ENCODE measurements at regions not wholly inside any gene's neighbourhood (a gene's known extent, or its start where the extent isn't known, plus 50 kb on each side); places are given as distances from the start of the nearest gene placed in this dataset.
"Not testable (repeated sequence)": the region's sequence is repeated elsewhere in the genome, so short reads cannot be mapped to it uniquely, and the experiment has no call there.

GRCh38 chr5:38680094-38680825 is 123.8 kb upstream of the LIFR start:
- no peak for DNase-seq

- DNase-seq, result no peak
Observed at GRCh38 chr5:38681029-38681706, 124.7 kb upstream of the LIFR start.

GRCh38 chr5:38681966-38682365 is 125.5 kb upstream of the LIFR start:
- DNase-seq, result no peak

GRCh38 chr5:38686658-38687057 is 130.2 kb upstream of the LIFR start:
- no peak for DNase-seq

DNA sequence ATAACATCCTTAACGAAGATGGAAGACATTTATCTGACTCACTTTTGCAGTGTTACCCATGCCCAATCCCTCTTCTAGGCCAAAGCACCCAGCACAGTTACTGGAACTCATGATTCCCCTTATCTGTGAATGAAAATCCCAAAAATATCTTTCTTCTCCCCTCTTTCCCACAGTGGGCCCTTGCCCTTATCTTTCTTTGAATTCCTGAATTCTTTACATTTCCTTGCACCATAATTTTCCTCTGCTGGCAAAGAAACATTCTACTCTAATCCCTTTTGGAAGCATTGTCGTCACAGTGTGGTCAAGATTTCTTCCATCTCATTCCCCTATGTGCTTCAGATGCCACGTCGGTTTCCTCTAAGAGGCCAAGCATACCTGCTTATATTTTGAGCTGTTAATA is 135.9 kb upstream of the LIFR start:
- no peak for DNase-seq

DNA sequence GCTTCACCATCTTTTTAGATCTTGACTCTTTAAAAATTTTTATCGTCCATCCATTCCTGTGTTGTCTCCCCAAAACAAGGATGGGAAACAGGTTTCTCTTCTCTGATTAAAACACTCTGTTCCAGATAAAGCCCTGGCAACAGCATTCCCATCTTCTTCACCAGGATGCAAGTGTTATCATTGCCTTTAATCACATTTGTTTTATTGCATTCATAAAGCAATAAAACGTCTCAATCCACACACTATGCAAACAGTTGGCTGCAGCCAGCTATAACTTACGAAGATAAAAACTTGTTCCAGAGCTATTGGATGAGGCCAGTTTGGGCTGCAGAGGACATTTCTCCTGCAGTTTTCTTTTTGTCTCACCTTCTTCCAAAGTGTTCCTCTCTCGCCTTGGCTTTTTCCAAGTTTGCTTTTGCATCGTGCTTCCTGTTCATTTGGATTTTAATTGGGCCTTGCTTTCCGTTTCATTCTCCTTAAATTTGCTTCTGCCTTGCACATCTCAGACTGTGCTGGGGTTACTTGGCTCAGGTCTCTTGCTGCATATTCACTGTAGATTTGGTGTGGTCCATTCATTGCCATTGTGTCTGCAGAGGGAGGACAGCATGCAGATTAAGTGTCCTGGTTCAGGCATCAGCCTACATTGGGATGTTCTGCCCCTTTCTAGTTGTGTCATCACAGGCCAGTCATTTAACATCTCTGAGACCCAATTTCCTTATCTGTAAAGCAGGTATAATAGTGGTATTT is 136.5 kb upstream of the LIFR start:
- no peak for DNase-seq

DNA sequence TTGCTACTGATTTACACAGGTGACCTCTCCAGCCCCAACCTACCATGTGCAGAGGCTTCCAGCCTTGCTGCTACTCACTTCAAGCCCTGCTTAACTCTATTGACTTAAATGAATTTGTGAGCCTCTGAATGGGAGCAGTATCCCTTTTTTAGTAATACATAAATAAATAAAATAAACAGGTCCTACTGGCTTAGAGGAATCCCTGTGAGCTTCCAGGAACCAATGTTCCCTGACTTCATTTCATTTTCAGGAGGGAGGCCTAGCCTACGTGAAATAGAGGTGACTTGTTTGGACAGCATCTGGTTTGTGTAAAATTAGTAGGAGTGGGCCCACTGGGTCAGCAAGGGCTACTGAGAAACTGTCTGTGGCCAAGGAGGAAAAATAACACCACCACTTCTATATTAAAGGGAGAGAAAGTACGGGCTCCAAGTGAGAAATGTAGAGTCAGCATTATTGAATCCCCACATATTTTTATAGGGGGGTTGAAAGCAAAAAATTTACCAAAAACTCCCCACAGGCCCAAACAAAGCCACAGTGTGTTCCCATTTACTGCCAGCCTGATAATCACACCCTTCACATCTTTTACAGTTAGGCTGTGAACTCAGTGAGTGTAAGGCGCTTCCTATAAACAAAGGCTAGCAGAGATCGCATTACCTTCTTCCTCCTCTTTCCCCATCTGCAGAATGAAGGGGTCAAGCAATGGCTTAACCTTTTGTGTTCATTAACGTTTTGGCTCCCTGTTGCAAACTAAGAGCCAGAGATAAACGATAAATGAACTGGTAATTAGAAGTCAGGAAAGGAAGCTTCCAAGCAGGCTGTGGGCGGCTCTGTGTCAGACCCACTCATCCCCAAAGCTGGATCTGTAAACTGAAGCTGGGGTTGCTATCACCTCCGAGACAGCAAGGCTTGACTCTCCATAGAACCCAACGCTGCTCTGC is 138.8 kb upstream of the LIFR start:
- no peak for DNase-seq

DNA sequence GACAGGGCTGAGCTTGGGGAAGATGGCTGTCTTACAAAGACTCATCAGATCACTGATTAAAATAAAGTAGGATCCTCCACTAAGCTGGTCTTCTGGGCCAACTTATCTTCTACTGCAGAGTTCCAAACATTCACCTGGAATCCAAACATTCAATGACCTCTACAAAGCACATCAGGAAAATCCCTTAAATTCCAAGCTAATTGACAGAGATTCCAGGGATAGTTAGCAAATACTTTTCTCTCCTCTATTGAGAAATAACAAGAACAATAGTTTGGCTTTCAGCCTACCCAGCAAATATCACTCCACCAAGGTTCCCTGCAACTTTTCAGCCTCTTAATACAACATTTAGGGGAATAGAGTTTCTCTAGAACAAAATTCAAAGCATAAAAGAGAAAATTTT is 140.6 kb upstream of the LIFR start:
- DNase-seq, result no peak

DNA sequence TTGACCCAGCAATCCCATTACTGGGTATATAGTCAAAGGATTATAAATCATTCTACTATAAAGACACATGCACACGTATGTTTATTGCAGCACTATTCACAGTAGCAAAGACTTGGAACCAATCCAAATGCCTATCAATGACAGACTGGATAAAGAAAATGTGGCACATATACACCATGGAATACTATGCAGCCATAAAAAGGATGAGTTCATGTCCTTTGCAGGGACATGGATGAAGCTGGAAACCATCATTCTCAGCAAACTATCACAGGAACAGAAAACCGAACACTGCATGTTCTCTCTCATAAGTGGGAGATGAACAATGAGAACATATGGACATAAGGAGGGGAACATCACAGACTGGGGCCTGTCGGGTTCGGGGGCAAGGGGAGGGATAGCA is 140.3 kb upstream of the OSMR start:
- not testable (repeated sequence) for DNase-seq

DNA sequence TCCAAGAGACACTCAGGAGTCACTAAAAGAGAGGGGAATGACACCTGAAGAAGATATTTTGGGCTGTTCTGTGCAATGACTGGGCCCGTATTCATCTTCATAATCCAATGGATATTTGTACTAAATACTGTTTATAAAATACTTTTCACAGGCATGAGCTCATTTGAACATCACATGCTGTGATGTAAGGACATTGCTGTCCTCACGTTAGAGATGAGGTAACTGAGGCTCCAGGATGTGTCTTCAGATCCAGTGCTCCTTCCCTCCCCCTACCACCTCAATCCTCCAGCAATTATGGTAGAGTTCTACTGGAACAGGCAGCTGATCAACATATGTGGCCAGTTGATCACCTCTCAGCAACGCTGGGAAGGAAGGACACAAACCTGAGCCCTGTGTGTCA is 139.4 kb upstream of the OSMR start:
- no peak for DNase-seq

DNA sequence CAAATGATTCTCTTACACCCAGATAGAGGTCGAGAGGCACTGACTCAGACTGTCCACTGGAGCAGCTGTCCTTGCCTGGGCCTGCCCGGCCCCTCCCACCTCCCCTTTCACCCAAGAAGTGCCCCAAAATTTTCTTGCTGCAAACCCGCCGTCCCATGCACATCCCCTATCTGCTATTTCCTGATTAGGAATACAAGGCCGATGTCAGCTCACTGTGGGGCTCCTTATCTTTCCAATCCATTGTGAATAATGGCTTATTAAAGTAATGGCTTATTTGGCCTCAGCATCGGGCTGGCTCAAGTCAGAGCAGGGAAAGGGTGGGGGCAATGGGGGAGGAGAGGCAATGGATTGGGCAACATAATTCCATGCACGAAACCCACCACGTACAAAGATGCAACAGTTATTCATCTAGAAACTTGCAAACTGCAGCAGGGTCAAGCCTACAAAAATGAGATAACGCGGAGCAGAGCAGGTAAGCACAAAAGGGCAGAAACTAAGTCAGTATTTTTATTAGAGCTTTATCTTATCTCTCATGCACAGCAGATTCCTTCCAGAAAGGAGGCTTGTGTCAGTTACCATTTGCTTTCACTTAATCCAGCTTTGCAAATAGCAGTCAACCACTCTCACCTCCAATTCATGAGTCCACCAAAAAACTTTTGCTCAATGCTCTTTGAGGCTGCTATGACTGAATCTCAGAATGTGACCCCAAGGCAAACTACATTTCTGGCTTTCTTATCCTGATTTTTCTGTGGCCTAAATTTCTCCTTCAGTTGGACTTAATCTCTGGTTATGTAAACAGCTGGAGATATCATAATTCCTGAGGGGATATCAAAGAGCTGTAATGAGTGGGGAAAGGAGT is 138.2 kb upstream of the OSMR start:
- no peak for DNase-seq

GRCh38 chr5:38709678-38710306 is 136.0 kb upstream of the OSMR start:
- DNase-seq, result no peak

DNA sequence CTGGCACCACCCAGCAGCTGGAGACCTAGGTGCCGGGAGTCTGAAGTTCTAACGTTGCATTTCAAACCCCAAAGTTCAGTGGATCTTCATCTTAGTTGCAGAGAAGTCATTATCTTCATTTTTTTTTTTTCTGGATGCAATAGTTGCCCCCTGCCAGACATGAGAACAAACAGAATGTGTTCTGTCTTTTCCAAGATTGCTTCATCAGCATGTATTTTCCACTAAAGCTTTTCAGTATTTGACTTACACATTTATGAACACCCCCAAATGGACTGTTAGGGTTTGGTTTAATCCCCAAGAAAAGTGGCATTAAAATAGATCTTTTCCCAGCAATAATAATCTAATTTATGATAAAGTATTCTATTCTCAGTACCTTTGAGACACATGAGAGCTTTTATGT is 135.2 kb upstream of the OSMR start:
- DNase-seq, result no peak

DNA sequence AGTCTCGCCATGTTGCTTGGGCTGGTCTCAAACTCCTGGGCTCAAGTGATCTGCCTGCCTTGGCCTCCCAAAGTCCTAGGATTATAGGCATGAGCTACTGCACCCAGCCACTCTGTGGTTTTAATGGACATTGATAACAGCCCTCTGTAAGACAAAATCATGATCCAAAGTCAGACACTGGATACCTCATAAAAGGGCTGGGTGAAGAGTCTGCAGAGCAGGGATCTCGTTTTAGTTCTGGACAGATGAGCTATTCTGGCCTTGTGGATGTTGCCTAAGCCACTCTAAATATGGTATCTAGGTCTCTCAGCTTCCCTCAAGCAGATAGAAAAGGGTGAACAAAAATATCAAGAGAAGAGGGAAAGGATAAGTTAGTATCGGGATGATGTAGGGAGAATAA is 133.4 kb upstream of the OSMR start:
- no peak for DNase-seq

DNA sequence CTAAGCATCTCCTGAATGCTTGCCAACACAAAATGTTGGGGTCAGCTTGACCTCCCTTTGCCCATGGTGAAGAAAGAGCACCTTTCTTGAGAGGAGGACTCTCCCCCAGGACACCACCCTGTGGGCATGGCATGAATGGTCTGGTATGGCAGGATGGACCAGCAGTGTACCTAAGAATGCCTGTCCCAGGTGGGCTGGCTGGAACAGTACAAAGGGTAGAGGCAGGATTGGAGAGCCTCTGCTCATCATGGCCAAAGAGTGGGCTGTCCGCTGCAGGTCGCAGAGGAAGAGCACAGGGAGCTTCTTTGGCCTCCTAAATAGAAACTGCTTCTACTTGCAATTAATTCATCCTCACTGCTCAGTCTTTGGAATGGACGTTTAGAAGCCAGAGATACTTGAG is 131.6 kb upstream of the OSMR start:
- no peak for DNase-seq

DNA sequence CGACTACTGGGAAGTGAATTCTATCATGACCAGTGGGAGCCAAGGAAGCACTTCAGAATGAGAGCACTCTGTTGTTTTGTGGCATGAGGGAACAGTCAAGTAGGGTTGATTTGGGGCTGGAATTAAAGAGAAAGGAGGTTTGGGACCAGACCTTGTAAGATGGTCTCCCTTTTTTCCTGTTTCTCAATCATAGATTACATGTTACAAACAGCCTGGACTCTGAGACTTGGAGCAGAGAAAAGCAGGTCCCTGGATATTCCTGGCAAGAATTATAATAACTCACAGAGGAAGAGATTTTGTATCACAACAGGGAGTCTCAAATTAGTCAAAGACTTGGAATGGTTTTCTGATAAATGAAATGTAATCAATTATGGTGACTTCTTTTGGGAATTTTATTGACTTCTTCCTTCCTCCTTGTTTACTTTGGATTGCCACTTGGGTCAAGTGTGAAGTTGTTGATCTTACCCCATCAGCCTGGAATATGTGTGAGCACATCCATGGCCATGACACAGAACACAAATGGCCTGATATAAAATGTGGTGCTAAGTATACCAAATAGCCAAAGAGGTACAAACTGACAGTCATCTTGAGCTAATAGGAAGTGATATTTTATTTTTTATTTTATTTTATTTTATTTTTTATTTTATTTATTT is 131.0 kb upstream of the OSMR start:
- DNase-seq, result no peak

GRCh38 chr5:38715696-38716095 is 130.1 kb upstream of the OSMR start:
- no peak for DNase-seq

DNA sequence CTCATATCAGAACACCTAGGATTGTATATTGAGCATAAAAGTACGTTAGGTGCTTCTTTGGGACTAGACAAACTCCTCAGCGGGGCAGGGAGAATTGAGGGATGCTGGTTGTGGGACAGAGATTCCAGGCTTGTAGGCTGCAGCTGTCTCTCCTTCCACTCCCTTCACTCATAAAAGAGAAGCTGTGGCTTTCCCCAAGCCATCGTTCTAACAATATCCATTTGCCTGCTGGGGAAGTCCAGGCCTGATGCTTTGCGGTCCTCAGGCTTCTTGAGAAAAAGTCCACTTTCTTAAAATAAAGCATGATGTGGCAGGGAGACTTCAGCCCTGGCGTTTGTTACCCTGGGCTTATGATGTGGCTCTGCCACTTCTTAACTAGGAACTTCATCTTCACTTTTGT is 129.3 kb upstream of the OSMR start:
- no peak for DNase-seq

DNA sequence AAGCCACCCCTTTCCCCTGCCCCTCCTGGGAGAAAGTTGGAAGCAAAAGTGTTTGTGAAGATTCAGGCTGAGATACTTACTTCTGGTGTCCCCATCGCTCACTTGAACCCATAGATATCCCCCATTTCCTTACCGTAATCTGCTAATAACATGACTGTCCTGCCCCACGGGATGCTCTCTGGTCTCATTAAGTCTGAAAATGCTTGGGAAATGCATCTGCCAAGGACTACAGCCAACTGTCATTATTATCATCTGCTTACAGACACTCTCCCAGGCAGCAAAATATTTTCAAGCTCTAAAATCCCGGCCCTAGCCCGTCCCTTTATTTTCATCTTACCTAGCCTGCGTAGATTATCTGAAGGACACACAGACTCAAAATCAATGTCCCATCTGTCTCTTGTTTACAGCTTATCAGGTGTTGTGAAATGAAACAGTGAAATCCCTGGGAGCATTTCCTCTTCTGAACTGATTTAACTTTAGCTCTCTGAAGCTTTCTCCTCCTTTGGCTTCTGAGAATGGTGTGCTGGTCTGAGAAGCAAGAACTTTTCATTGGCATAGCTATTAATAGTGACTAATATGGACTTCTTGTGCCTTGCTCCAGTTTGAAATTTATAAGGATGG is 126.9 kb upstream of the OSMR start:
- no peak for DNase-seq

DNA sequence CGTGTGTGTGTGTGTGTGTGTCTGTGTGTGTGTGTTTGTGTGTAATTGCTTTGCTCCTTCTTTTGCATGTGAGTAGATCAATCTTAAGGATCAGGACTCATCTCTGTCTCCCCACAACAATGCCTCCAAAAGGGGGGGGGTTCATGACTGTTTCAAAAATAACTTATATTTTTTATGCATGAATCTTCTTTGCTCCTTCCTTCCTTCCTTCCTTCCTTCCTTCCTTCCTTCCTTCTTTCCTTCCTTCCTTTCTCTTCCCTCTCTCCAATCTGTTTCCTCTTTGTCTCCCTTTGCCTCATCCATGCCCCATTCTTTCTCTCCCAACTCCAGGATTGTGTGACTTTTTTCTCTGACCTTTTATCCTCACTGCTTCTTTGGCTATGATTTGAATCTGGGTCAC is 126.4 kb upstream of the OSMR start:
- no peak for DNase-seq
